ENCODE measurements at regions not wholly inside any gene's neighbourhood (a gene's known extent, or its start where the extent isn't known, plus 50 kb on each side); places are given as distances from the start of the nearest gene placed in this dataset.

GRCh38 chr11:33452836-33453624 lies 195.8 kb downstream of the HIPK3 start:
- no peaks in the 10 kb centered on the region for H3K9me2 ChIP-seq (ENCODE audit: insufficient read depth, low read length)
- no peaks in the 10 kb centered on the region for H4K20me1 ChIP-seq (ENCODE audit: insufficient read depth, low read length)
- DNase-seq (ENCODE audit: low spot score): no peak
- no TSS peak for BruUV-seq (replicated peaks)
- H2AFZ ChIP-seq (ENCODE audit: low read length): no peak overlapping the region
- TF ChIP-seq CTCF (conservative IDR thresholded peaks at IDR 0.05; ENCODE audit: low read length) (no peak), EZH2phosphoT487 (IDR thresholded peaks at IDR 0.05; ENCODE audit: borderline replicate concordance, low read depth, low read length) (no peak)
- POLR2A ChIA-PET: interaction anchor here (0.9 to 1.9 kb wide), 5 partner anchors 9 to 23 kb away, joined by 3 to 12 read pairs (median 6); no protein-coding TSS in a partner anchor
- intact Hi-C loops (cut with micrococcal nuclease; ENCODE audit: unreplicated experiment): no loop called here
- H3K9me3 ChIP-seq (ENCODE audit: low read length): no peaks in the 10 kb centered on the region
- H3K4me2 ChIP-seq (ENCODE audit: low read length): no peak overlapping the region
- H3K36me3 ChIP-seq (ENCODE audit: insufficient read depth, low read length): peaks cover 7% of the 10 kb centered on the region; the same call in 1 of the 2 replicates
- H3K27ac ChIP-seq (ENCODE audit: low read depth, low read length, poor library complexity, severe bottlenecking): no peak overlapping the region
- peaks cover 40% of the 10 kb centered on the region for H3K4me1 ChIP-seq (ENCODE audit: insufficient read depth, low read length, poor library complexity, severe bottlenecking)
- peaks cover 57% of the 10 kb centered on the region for H3K79me2 ChIP-seq (ENCODE audit: insufficient read depth, low read depth, low read length)
- H3K4me3 ChIP-seq (ENCODE audit: low read depth, low read length, poor library complexity, severe bottlenecking): no peak overlapping the region
- CTCF ChIA-PET (ENCODE audit: unreplicated experiment): no interaction called here

- Histone ChIP-seq H3K4me2 (ENCODE audit: low read length) (no peak overlapping the region), H3K27ac (ENCODE audit: low read depth, low read length, poor library complexity, severe bottlenecking) (no peak overlapping the region), H2AFZ (ENCODE audit: low read length) (no peak overlapping the region), H4K20me1 (ENCODE audit: insufficient read depth, low read length) (no peaks in the 10 kb centered on the region), H3K4me1 (ENCODE audit: insufficient read depth, low read length, poor library complexity, severe bottlenecking) (peaks cover 31% of the 10 kb centered on the region), H3K9me2 (ENCODE audit: insufficient read depth, low read length) (no peaks in the 10 kb centered on the region), H3K4me3 (ENCODE audit: low read depth, low read length, poor library complexity, severe bottlenecking) (no peak overlapping the region), H3K79me2 (ENCODE audit: insufficient read depth, low read depth, low read length) (peaks cover 56% of the 10 kb centered on the region), H3K9me3 (ENCODE audit: low read length) (no peaks in the 10 kb centered on the region), H3K36me3 (ENCODE audit: insufficient read depth, low read length) (peaks cover 9% of the 10 kb centered on the region; the same call in 1 of the 2 replicates)
- CTCF ChIA-PET (ENCODE audit: unreplicated experiment): interaction anchor here (0.6 kb wide), 1 partner anchor 78 kb away, joined by 3 read pairs; no protein-coding TSS in a partner anchor
- no peak for DNase-seq (ENCODE audit: low spot score)
- intact Hi-C loops (cut with micrococcal nuclease; ENCODE audit: unreplicated experiment): no loop called here
- BruUV-seq (replicated peaks): no TSS peak
- POLR2A ChIA-PET: interaction anchor here (0.6 to 1.9 kb wide), 7 partner anchors 8 to 39 kb away, joined by 3 to 10 read pairs (median 4); no protein-coding TSS in a partner anchor
- TF ChIP-seq EZH2phosphoT487 (IDR thresholded peaks at IDR 0.05; ENCODE audit: borderline replicate concordance, low read depth, low read length) (no peak), CTCF (conservative IDR thresholded peaks at IDR 0.05; ENCODE audit: low read length) (no peak)
These were observed 194.2 kb downstream of the HIPK3 start for GRCh38 chr11:33451364-33451763.

GRCh38 chr11:33449798-33450197 lies 192.6 kb downstream of the HIPK3 start:
- CTCF ChIA-PET (ENCODE audit: unreplicated experiment): no interaction called here
- no peak overlapping the region for H3K4me3 ChIP-seq (ENCODE audit: low read depth, low read length, poor library complexity, severe bottlenecking)
- H3K27ac ChIP-seq (ENCODE audit: low read depth, low read length, poor library complexity, severe bottlenecking): no peak overlapping the region
- H3K4me2 ChIP-seq (ENCODE audit: low read length): no peak overlapping the region
- H3K9me3 ChIP-seq (ENCODE audit: low read length): no peaks in the 10 kb centered on the region
- peaks cover 58% of the 10 kb centered on the region for H3K79me2 ChIP-seq (ENCODE audit: insufficient read depth, low read depth, low read length)
- peaks cover 36% of the 10 kb centered on the region for H3K4me1 ChIP-seq (ENCODE audit: insufficient read depth, low read length, poor library complexity, severe bottlenecking)
- H4K20me1 ChIP-seq (ENCODE audit: insufficient read depth, low read length): no peaks in the 10 kb centered on the region
- no TSS peak for BruUV-seq (replicated peaks)
- no peak overlapping the region for H2AFZ ChIP-seq (ENCODE audit: low read length)
- peaks cover 9% of the 10 kb centered on the region; the same call in 1 of the 2 replicates for H3K36me3 ChIP-seq (ENCODE audit: insufficient read depth, low read length)
- DNase-seq (ENCODE audit: low spot score): no peak
- H3K9me2 ChIP-seq (ENCODE audit: insufficient read depth, low read length): no peaks in the 10 kb centered on the region
- intact Hi-C loops (cut with micrococcal nuclease; ENCODE audit: unreplicated experiment): no loop called here
- POLR2A ChIA-PET: interaction anchor here (0.8 to 1.0 kb wide), 2 partner anchors 18 to 24 kb away, joined by 3 read pairs; no protein-coding TSS in a partner anchor
- no peak for TF ChIP-seq EZH2phosphoT487 (IDR thresholded peaks at IDR 0.05; ENCODE audit: borderline replicate concordance, low read depth, low read length)
- TF ChIP-seq CTCF (conservative IDR thresholded peaks at IDR 0.05; ENCODE audit: low read length): no peak

Data from OCI-LY7 (cell line).